CD4-positive, alpha-beta T cell treated with Interleukin-21 for 1 hour (primary cell): ENCODE measurements at regions not wholly inside any gene's neighbourhood (a gene's known extent, or its start where the extent isn't known, plus 50 kb on each side); places are given as distances from the start of the nearest gene placed in this dataset.
"Not testable (repeated sequence)": the region's sequence is repeated elsewhere in the genome, so short reads cannot be mapped to it uniquely, and the experiment has no call there.

Experiments used
- DNase-seq: peaks from one replicate; pipeline ENCODE4 v3.0.0-alpha.2; 2020

GRCh38 chr16:65702707-65703402, 581.0 kb upstream of the CDH11 start:
- no peak for DNase-seq

- DNase-seq, result no peak
Observed at GRCh38 chr16:65700596-65700995, 578.7 kb upstream of the CDH11 start.

- no peak for DNase-seq
Observed at GRCh38 chr16:65698791-65699321, 577.0 kb upstream of the CDH11 start.

GRCh38 chr16:65697521-65697920, 575.7 kb upstream of the CDH11 start:
- no peak for DNase-seq

GRCh38 chr16:65697065-65697464, 575.2 kb upstream of the CDH11 start:
- DNase-seq, result no peak

- DNase-seq, result not testable (repeated sequence)
Observed at GRCh38 chr16:65691846-65692245, 570.0 kb upstream of the CDH11 start.

GRCh38 chr16:65689726-65690125, 567.9 kb upstream of the CDH11 start:
- no peak for DNase-seq

GRCh38 chr16:65688301-65688700, 566.4 kb upstream of the CDH11 start:
- no peak for DNase-seq

- DNase-seq, result no peak
Observed at GRCh38 chr16:65684230-65684629, 562.4 kb upstream of the CDH11 start.

GRCh38 chr16:65681406-65681805, 559.5 kb upstream of the CDH11 start:
- DNase-seq, result no peak

GRCh38 chr16:65679785-65680184, 557.9 kb upstream of the CDH11 start:
- no peak for DNase-seq

- DNase-seq, result no peak
Observed at GRCh38 chr16:65675161-65675560, 553.3 kb upstream of the CDH11 start.

- DNase-seq, result no peak
Observed at GRCh38 chr16:65672960-65673359, 551.1 kb upstream of the CDH11 start.

GRCh38 chr16:65671071-65671470, 549.2 kb upstream of the CDH11 start:
- DNase-seq, result no peak

GRCh38 chr16:65668064-65668595, 546.3 kb upstream of the CDH11 start:
- no peak for DNase-seq

GRCh38 chr16:65667011-65667578, 545.2 kb upstream of the CDH11 start:
- DNase-seq, result no peak

- no peak for DNase-seq
Observed at GRCh38 chr16:65666132-65666941, 544.5 kb upstream of the CDH11 start.

- DNase-seq, result no peak
Observed at GRCh38 chr16:65665586-65665985, 543.7 kb upstream of the CDH11 start.

- no peak for DNase-seq
Observed at GRCh38 chr16:65663774-65664173, 541.9 kb upstream of the CDH11 start.

- DNase-seq, result no peak
Observed at GRCh38 chr16:65662256-65662655, 540.4 kb upstream of the CDH11 start.

GRCh38 chr16:65661558-65661957, 539.7 kb upstream of the CDH11 start:
- DNase-seq, result no peak

GRCh38 chr16:65660390-65660789, 538.5 kb upstream of the CDH11 start:
- no peak for DNase-seq

GRCh38 chr16:65659758-65660157, 537.9 kb upstream of the CDH11 start:
- DNase-seq, result no peak

- DNase-seq, result no peak
Observed at GRCh38 chr16:65658787-65659220, 536.9 kb upstream of the CDH11 start.
